Kidney tubule cell (primary cell): ENCODE measurements at regions not wholly inside any gene's neighbourhood (a gene's known extent, or its start where the extent isn't known, plus 50 kb on each side); places are given as distances from the start of the nearest gene placed in this dataset.
"Not testable (repeated sequence)": the region's sequence is repeated elsewhere in the genome, so short reads cannot be mapped to it uniquely, and the experiment has no call there.

ENCODE experiments used
- DNase-seq: peaks from one replicate; pipeline ENCODE4 v3.0.0-alpha.2; 2018; ENCODE audit warnings: low spot score

GRCh38 chr21:36247316-36248010, 72.5 kb upstream of the MORC3 start:
- peak; percentile 39 for DNase-seq

- DNase-seq: no peak
Observed at GRCh38 chr21:36249576-36250422, 70.2 kb upstream of the MORC3 start.

- DNase-seq: no peak
Observed at GRCh38 chr21:36250423-36251075, 69.4 kb upstream of the MORC3 start.

GRCh38 chr21:36254106-36254941, 65.7 kb upstream of the MORC3 start:
- no peak for DNase-seq

DNA sequence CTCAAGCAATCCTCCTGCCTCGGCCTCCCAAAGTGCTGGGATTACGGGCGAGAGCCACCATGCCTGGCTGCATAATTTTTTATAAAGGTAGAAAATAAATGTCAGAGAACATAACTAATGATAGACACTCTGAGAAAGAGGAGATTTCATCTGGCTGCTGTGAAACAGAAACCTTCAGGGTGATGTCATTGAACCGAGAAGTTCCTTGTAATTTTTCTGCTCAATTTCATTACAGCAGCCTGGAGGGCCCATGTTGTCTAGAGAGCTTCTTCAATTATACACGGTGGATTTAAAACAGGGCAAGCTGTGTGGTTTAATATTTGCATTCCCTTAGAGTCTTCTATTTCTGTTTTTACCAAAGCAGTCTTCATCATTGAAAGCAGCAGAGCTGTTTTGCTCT, 64.3 kb upstream of the MORC3 start:
- DNase-seq: no peak

- no peak for DNase-seq
Observed at GRCh38 chr21:36257657-36258056, 62.3 kb upstream of the MORC3 start.

GRCh38 chr21:36260030-36260787, 59.8 kb upstream of the MORC3 start:
- peak; percentile 68 for DNase-seq

GRCh38 chr21:36260802-36261201, 59.2 kb upstream of the MORC3 start:
- no peak for DNase-seq

GRCh38 chr21:36261459-36261858, 58.5 kb upstream of the MORC3 start:
- peak; percentile 47 for DNase-seq

GRCh38 chr21:36263797-36264196, 56.2 kb upstream of the MORC3 start:
- no peak for DNase-seq

GRCh38 chr21:36265431-36265830, 54.6 kb upstream of the MORC3 start:
- no peak for DNase-seq

- not testable (repeated sequence) for DNase-seq
Observed at GRCh38 chr21:36267828-36268227, 52.2 kb upstream of the MORC3 start.

GRCh38 chr21:36268264-36268663, 51.7 kb upstream of the MORC3 start:
- DNase-seq: not testable (repeated sequence)
